ENCODE measurements at regions not wholly inside any gene's neighbourhood (a gene's known extent, or its start where the extent isn't known, plus 50 kb on each side); places are given as distances from the start of the nearest gene placed in this dataset.

GRCh38 chr7:108771853-108772252, 202.2 kb downstream of the DNAJB9 start:
- no peak for DNase-seq (ENCODE audit: low read depth, low spot score)
- peaks cover 4% of the 10 kb centered on the region for H3K4me1 Mint-ChIP-seq
- TF ChIP-seq CTCF (conservative IDR thresholded peaks at IDR 0.05), result no peak
- no peaks in the 10 kb centered on the region for H3K9me3 Mint-ChIP-seq
- no peak overlapping the region for H3K4me3 Mint-ChIP-seq
- H3K27ac Mint-ChIP-seq (ENCODE audit: unreplicated experiment), result no peak overlapping the region
- H3K36me3 Mint-ChIP-seq (ENCODE audit: low read depth), result no peaks in the 10 kb centered on the region
- H3K27me3 Mint-ChIP-seq (ENCODE audit: low read depth), result no peaks in the 10 kb centered on the region

GRCh38 chr7:108777966-108778365, 208.3 kb downstream of the DNAJB9 start:
- Mint-ChIP-seq H3K27ac (ENCODE audit: unreplicated experiment) (no peak overlapping the region), H3K4me1 (peaks cover 8% of the 10 kb centered on the region), H3K9me3 (no peaks in the 10 kb centered on the region), H3K27me3 (ENCODE audit: low read depth) (no peaks in the 10 kb centered on the region), H3K36me3 (ENCODE audit: low read depth) (no peaks in the 10 kb centered on the region), H3K4me3 (no peak overlapping the region)
- no peak for DNase-seq (ENCODE audit: low read depth, low spot score)
- TF ChIP-seq CTCF (conservative IDR thresholded peaks at IDR 0.05), result no peak

- Mint-ChIP-seq H3K36me3 (ENCODE audit: low read depth) (peaks cover 8% of the 10 kb centered on the region), H3K27ac (ENCODE audit: unreplicated experiment) (no peak overlapping the region), H3K27me3 (ENCODE audit: low read depth) (no peaks in the 10 kb centered on the region), H3K4me1 (no peaks in the 10 kb centered on the region), H3K4me3 (no peak overlapping the region), H3K9me3 (peaks cover 12% of the 10 kb centered on the region)
- DNase-seq (ENCODE audit: low read depth, low spot score), result no peak
- no peak for TF ChIP-seq CTCF (conservative IDR thresholded peaks at IDR 0.05)
Observed at GRCh38 chr7:108789451-108789850, 219.8 kb downstream of the DNAJB9 start.

- Mint-ChIP-seq H3K4me3 (no peak overlapping the region), H3K27me3 (ENCODE audit: low read depth) (no peaks in the 10 kb centered on the region), H3K4me1 (no peaks in the 10 kb centered on the region), H3K27ac (ENCODE audit: unreplicated experiment) (no peak overlapping the region), H3K36me3 (ENCODE audit: low read depth) (peaks cover 8% of the 10 kb centered on the region), H3K9me3 (peaks cover 10% of the 10 kb centered on the region)
- no peak for DNase-seq (ENCODE audit: low read depth, low spot score)
- no peak for TF ChIP-seq CTCF (conservative IDR thresholded peaks at IDR 0.05)
Observed at GRCh38 chr7:108794466-108794865, 224.8 kb downstream of the DNAJB9 start.

GRCh38 chr7:108802650-108803049, 233.0 kb downstream of the DNAJB9 start:
- Mint-ChIP-seq H3K27me3 (ENCODE audit: low read depth) (no peaks in the 10 kb centered on the region), H3K4me1 (no peaks in the 10 kb centered on the region), H3K27ac (ENCODE audit: unreplicated experiment) (no peak overlapping the region), H3K36me3 (ENCODE audit: low read depth) (no peaks in the 10 kb centered on the region), H3K9me3 (no peaks in the 10 kb centered on the region), H3K4me3 (no peak overlapping the region)
- no peak for TF ChIP-seq CTCF (conservative IDR thresholded peaks at IDR 0.05)
- no peak for DNase-seq (ENCODE audit: low read depth, low spot score)

Measured in neural crest cell (in vitro differentiated cells).